Muscle layer of colon (tissue), 2 donors: ENCODE measurements at regions not wholly inside any gene's neighbourhood (a gene's known extent, or its start where the extent isn't known, plus 50 kb on each side); places are given as distances from the start of the nearest gene placed in this dataset.

ENCODE experiments used
- H3K27ac ChIP-seq: one replicate; pipeline ENCODE4 v1.7.0; 2013; ENCODE audit warnings: low read depth, mild to moderate bottlenecking, low read length, moderate library complexity
- H3K27me3 ChIP-seq, 2 donors: one replicate each; pipeline ENCODE4 v1.7.0; 2013; ENCODE audit warnings: low read length in 2 of 2, mild to moderate bottlenecking in 2 of 2; ENCODE audit not compliant: insufficient read depth in 2 of 2, control insufficient read depth in 1 of 2
- H3K36me3 ChIP-seq: one replicate; pipeline ENCODE4 v1.7.0; 2013; ENCODE audit warnings: mild to moderate bottlenecking, low read length; ENCODE audit not compliant: insufficient read depth
- H3K4me1 ChIP-seq: one replicate; pipeline ENCODE4 v1.7.0; 2013; ENCODE audit warnings: mild to moderate bottlenecking, low read length; ENCODE audit not compliant: insufficient read depth
- H3K4me3 ChIP-seq, 2 donors: one replicate each; pipeline ENCODE4 v1.7.0; 2013; ENCODE audit warnings: low read length in 2 of 2, low read depth in 1 of 2, mild to moderate bottlenecking in 1 of 2, moderate library complexity in 1 of 2
- H3K9ac ChIP-seq: one replicate; pipeline ENCODE4 v1.7.0; 2013; ENCODE audit warnings: low read length
- H3K9me3 ChIP-seq: one replicate; pipeline ENCODE4 v1.7.0; 2013; ENCODE audit warnings: mild to moderate bottlenecking, low read length
- donor health status: abdominal sarcoma.
- donor health status: Adenocarcinoma of cecum.

- H3K27ac ChIP-seq: no peak overlapping the region
- H3K4me1 ChIP-seq: no peaks in the 10 kb centered on the region
- no peaks in the 10 kb centered on the region for H3K9me3 ChIP-seq
- no peak overlapping the region for H3K4me3 ChIP-seq
- no peaks in the 10 kb centered on the region for H3K36me3 ChIP-seq
- H3K27me3 ChIP-seq: no peaks in the 10 kb centered on the region
- no peak overlapping the region for H3K9ac ChIP-seq
Measured at GRCh38 chr4:126564283-126564854, 1068.4 kb upstream of the INTU start.

GRCh38 chr4:126568652-126569570, 1063.8 kb upstream of the INTU start:
- no peaks in the 10 kb centered on the region for H3K36me3 ChIP-seq
- H3K27ac ChIP-seq: no peak overlapping the region
- no peaks in the 10 kb centered on the region for H3K27me3 ChIP-seq
- no peaks in the 10 kb centered on the region for H3K4me1 ChIP-seq
- H3K9ac ChIP-seq: no peak overlapping the region
- H3K9me3 ChIP-seq: no peaks in the 10 kb centered on the region
- H3K4me3 ChIP-seq: no peak overlapping the region

GRCh38 chr4:126572264-126572663, 1060.5 kb upstream of the INTU start:
- H3K27ac ChIP-seq: no peak overlapping the region
- H3K9me3 ChIP-seq: no peaks in the 10 kb centered on the region
- H3K27me3 ChIP-seq: no peaks in the 10 kb centered on the region
- no peak overlapping the region for H3K4me3 ChIP-seq
- H3K9ac ChIP-seq: no peak overlapping the region
- H3K4me1 ChIP-seq: no peaks in the 10 kb centered on the region
- H3K36me3 ChIP-seq: no peaks in the 10 kb centered on the region

GRCh38 chr4:126582737-126583136, 1050.0 kb upstream of the INTU start:
- Histone ChIP-seq H3K4me1 (no peaks in the 10 kb centered on the region), H3K36me3 (no peaks in the 10 kb centered on the region), H3K27me3 (no peaks in the 10 kb centered on the region), H3K9me3 (no peaks in the 10 kb centered on the region), H3K27ac (no peak overlapping the region), H3K9ac (no peak overlapping the region), H3K4me3 (no peak overlapping the region)

GRCh38 chr4:126583509-126583908, 1049.2 kb upstream of the INTU start:
- Histone ChIP-seq H3K27ac (no peak overlapping the region), H3K9ac (no peak overlapping the region), H3K36me3 (no peaks in the 10 kb centered on the region), H3K4me1 (no peaks in the 10 kb centered on the region), H3K27me3 (no peaks in the 10 kb centered on the region), H3K4me3 (no peak overlapping the region), H3K9me3 (no peaks in the 10 kb centered on the region)

- no peaks in the 10 kb centered on the region for H3K9me3 ChIP-seq
- no peaks in the 10 kb centered on the region for H3K4me1 ChIP-seq
Measured at GRCh38 chr4:126591583-126591982, 1041.2 kb upstream of the INTU start.

GRCh38 chr4:126592088-126592487, 1040.7 kb upstream of the INTU start:
- H3K4me1 ChIP-seq: no peaks in the 10 kb centered on the region
- no peak overlapping the region for H3K27ac ChIP-seq
- no peaks in the 10 kb centered on the region for H3K27me3 ChIP-seq
- no peaks in the 10 kb centered on the region for H3K9me3 ChIP-seq
- no peak overlapping the region for H3K4me3 ChIP-seq
- no peak overlapping the region for H3K9ac ChIP-seq
- no peaks in the 10 kb centered on the region for H3K36me3 ChIP-seq

More at GRCh38 chr4:126591583-126591982, 1041.2 kb upstream of the INTU start:
- H3K27me3 ChIP-seq: no peaks in the 10 kb centered on the region
- H3K27ac ChIP-seq: no peak overlapping the region
- no peak overlapping the region for H3K9ac ChIP-seq
- H3K4me3 ChIP-seq: no peak overlapping the region
- H3K36me3 ChIP-seq: no peaks in the 10 kb centered on the region

- no peak overlapping the region for H3K4me3 ChIP-seq
- no peaks in the 10 kb centered on the region for H3K4me1 ChIP-seq
- no peaks in the 10 kb centered on the region for H3K27me3 ChIP-seq
- H3K27ac ChIP-seq: no peak overlapping the region
- no peak overlapping the region for H3K9ac ChIP-seq
- no peaks in the 10 kb centered on the region for H3K36me3 ChIP-seq
- H3K9me3 ChIP-seq: no peaks in the 10 kb centered on the region
Measured at GRCh38 chr4:126593626-126594025, 1039.1 kb upstream of the INTU start.

- no peak overlapping the region for H3K27ac ChIP-seq
- H3K4me1 ChIP-seq: no peaks in the 10 kb centered on the region
- H3K4me3 ChIP-seq: no peak overlapping the region
- no peaks in the 10 kb centered on the region for H3K27me3 ChIP-seq
- H3K36me3 ChIP-seq: no peaks in the 10 kb centered on the region
- no peaks in the 10 kb centered on the region for H3K9me3 ChIP-seq
- H3K9ac ChIP-seq: no peak overlapping the region
Measured at GRCh38 chr4:126595643-126596042, 1037.1 kb upstream of the INTU start.

- Histone ChIP-seq H3K4me3 (no peak overlapping the region), H3K9me3 (no peaks in the 10 kb centered on the region), H3K36me3 (no peaks in the 10 kb centered on the region), H3K27me3 (no peaks in the 10 kb centered on the region), H3K27ac (no peak overlapping the region), H3K9ac (no peak overlapping the region), H3K4me1 (no peaks in the 10 kb centered on the region)
Measured at GRCh38 chr4:126599746-126600145, 1033.0 kb upstream of the INTU start.

GRCh38 chr4:126603210-126603609, 1029.5 kb upstream of the INTU start:
- H3K4me3 ChIP-seq: no peak overlapping the region

GRCh38 chr4:126603825-126604224, 1028.9 kb upstream of the INTU start:
- no peaks in the 10 kb centered on the region for H3K27me3 ChIP-seq
- no peaks in the 10 kb centered on the region for H3K9me3 ChIP-seq
- no peak overlapping the region for H3K4me3 ChIP-seq
- no peaks in the 10 kb centered on the region for H3K4me1 ChIP-seq
- H3K36me3 ChIP-seq: no peaks in the 10 kb centered on the region
- H3K27ac ChIP-seq: no peak overlapping the region
- H3K9ac ChIP-seq: no peak overlapping the region

More at GRCh38 chr4:126603210-126603609, 1029.5 kb upstream of the INTU start:
- Histone ChIP-seq H3K27ac (no peak overlapping the region), H3K4me1 (no peaks in the 10 kb centered on the region), H3K36me3 (no peaks in the 10 kb centered on the region), H3K9ac (no peak overlapping the region), H3K9me3 (no peaks in the 10 kb centered on the region), H3K27me3 (no peaks in the 10 kb centered on the region)
